ENCODE measurements at regions not wholly inside any gene's neighbourhood (a gene's known extent, or its start where the extent isn't known, plus 50 kb on each side); places are given as distances from the start of the nearest gene placed in this dataset.

- Histone ChIP-seq H4K91ac (ENCODE audit: low read depth, low read length, poor library complexity) (no peak overlapping the region), H3K14ac (ENCODE audit: low read length) (no peak overlapping the region), H2BK120ac (ENCODE audit: low read depth, low read length) (no peak overlapping the region), H4K8ac (ENCODE audit: low read depth, low read length) (no peak overlapping the region), H3K27me3 (ENCODE audit: control insufficient read depth in 3 of 3, insufficient read depth in 3 of 3, low read depth in 1 of 3, low read length in 3 of 3) (no peaks in the 10 kb centered on the region), H3K79me1 (ENCODE audit: low read depth, low read length) (no peaks in the 10 kb centered on the region), H2AK5ac (ENCODE audit: low read depth, low read length) (no peak overlapping the region), H3K27ac (replicated peaks; ENCODE audit: low read length) (no peak overlapping the region), H3K18ac (ENCODE audit: low read length) (no peak overlapping the region), H3K4me3 (ENCODE audit: low read length in 2 of 2) (no peak overlapping the region), H2BK12ac (ENCODE audit: low read length) (no peak overlapping the region), H2AFZ (ENCODE audit: low read length) (no peak overlapping the region), H3K9me3 (replicated peaks in 1 of 2; ENCODE audit: control insufficient read depth in 2 of 2, insufficient read depth in 1 of 2, low read depth in 1 of 2, low read length in 2 of 2) (peaks cover 0 to 2% of the 10 kb centered on the region in 2 donors), H3K23ac (ENCODE audit: low read depth, low read length, poor library complexity) (no peak overlapping the region), H2BK5ac (ENCODE audit: low read length) (no peak overlapping the region), H3K9ac (ENCODE audit: low read depth, low read length, poor library complexity) (no peak overlapping the region), H3K4me1 (ENCODE audit: control insufficient read depth in 2 of 2, insufficient read depth in 1 of 2, low read depth in 1 of 2, low read length in 2 of 2) (peaks cover 0 to 3% of the 10 kb centered on the region in 2 donors), H3K4ac (ENCODE audit: low read length) (no peak overlapping the region), H2BK15ac (ENCODE audit: low read length) (no peak overlapping the region), H3K4me2 (ENCODE audit: insufficient read depth, low read length, poor library complexity, severe bottlenecking) (no peak overlapping the region), H3K36me3 (replicated peaks in 1 of 2; ENCODE audit: control insufficient read depth in 2 of 2, insufficient read depth in 2 of 2, low read length in 2 of 2) (no peaks in the 10 kb centered on the region)
- no peak for DNase-seq (ENCODE audit: low spot score)
- no CpG with 5 or more reads among the region's 1 CpG for WGBS, 2 donors (ENCODE audit: extremely low coverage in 2 of 2, insufficient read length in 2 of 2, insufficient replicate concordance in 1 of 2)
Measured at GRCh38 chr10:36280321-36280741, 638.2 kb upstream of the FZD8 start.

- H4K8ac ChIP-seq (ENCODE audit: low read depth, low read length), result no peak overlapping the region
Measured at GRCh38 chr10:36278176-36278575, 636.1 kb upstream of the FZD8 start.

GRCh38 chr10:36277459-36277858 lies 635.4 kb upstream of the FZD8 start:
- H3K27me3 ChIP-seq (ENCODE audit: control insufficient read depth in 3 of 3, insufficient read depth in 3 of 3, low read depth in 1 of 3, low read length in 3 of 3), result no peaks in the 10 kb centered on the region
- H4K8ac ChIP-seq (ENCODE audit: low read depth, low read length), result no peak overlapping the region
- no peak overlapping the region for H4K91ac ChIP-seq (ENCODE audit: low read depth, low read length, poor library complexity)
- H3K4me3 ChIP-seq (ENCODE audit: low read length in 2 of 2), result no peak overlapping the region
- H3K23ac ChIP-seq (ENCODE audit: low read depth, low read length, poor library complexity), result no peak overlapping the region
- H3K79me1 ChIP-seq (ENCODE audit: low read depth, low read length), result no peaks in the 10 kb centered on the region
- H2BK5ac ChIP-seq (ENCODE audit: low read length), result no peak overlapping the region
- H2AK5ac ChIP-seq (ENCODE audit: low read depth, low read length), result no peak overlapping the region
- no peaks in the 10 kb centered on the region for H3K9me3 ChIP-seq (replicated peaks in 1 of 2; ENCODE audit: control insufficient read depth in 2 of 2, insufficient read depth in 1 of 2, low read depth in 1 of 2, low read length in 2 of 2)
- H3K27ac ChIP-seq (replicated peaks; ENCODE audit: low read length), result no peak overlapping the region
- no peak overlapping the region for H2BK12ac ChIP-seq (ENCODE audit: low read length)
- no peak overlapping the region for H3K18ac ChIP-seq (ENCODE audit: low read length)
- no peak overlapping the region for H3K14ac ChIP-seq (ENCODE audit: low read length)
- H2AFZ ChIP-seq (ENCODE audit: low read length), result no peak overlapping the region
- no peak overlapping the region for H3K4ac ChIP-seq (ENCODE audit: low read length)
- no peak overlapping the region for H3K4me2 ChIP-seq (ENCODE audit: insufficient read depth, low read length, poor library complexity, severe bottlenecking)
- H2BK120ac ChIP-seq (ENCODE audit: low read depth, low read length), result no peak overlapping the region
- H3K36me3 ChIP-seq (replicated peaks in 1 of 2; ENCODE audit: control insufficient read depth in 2 of 2, insufficient read depth in 2 of 2, low read length in 2 of 2), result no peaks in the 10 kb centered on the region
- DNase-seq (ENCODE audit: low spot score), result no peak
- no peak overlapping the region for H3K9ac ChIP-seq (ENCODE audit: low read depth, low read length, poor library complexity)
- H2BK15ac ChIP-seq (ENCODE audit: low read length), result no peak overlapping the region
- H3K4me1 ChIP-seq (ENCODE audit: control insufficient read depth in 2 of 2, insufficient read depth in 1 of 2, low read depth in 1 of 2, low read length in 2 of 2), result peaks cover 0 to 3% of the 10 kb centered on the region in 2 donors

More at GRCh38 chr10:36278176-36278575, 636.1 kb upstream of the FZD8 start:
- H3K14ac ChIP-seq (ENCODE audit: low read length), result no peak overlapping the region
- no peak overlapping the region for H3K4me3 ChIP-seq (ENCODE audit: low read length in 2 of 2)
- H2BK12ac ChIP-seq (ENCODE audit: low read length), result no peak overlapping the region
- H4K91ac ChIP-seq (ENCODE audit: low read depth, low read length, poor library complexity), result no peak overlapping the region
- WGBS, 2 donors (ENCODE audit: extremely low coverage in 2 of 2, insufficient read length in 2 of 2, insufficient replicate concordance in 1 of 2), result no CpG with 5 or more reads among the region's 3 CpGs
- H2AFZ ChIP-seq (ENCODE audit: low read length), result no peak overlapping the region
- no peak overlapping the region for H3K18ac ChIP-seq (ENCODE audit: low read length)
- peaks cover 0 to 3% of the 10 kb centered on the region in 2 donors for H3K4me1 ChIP-seq (ENCODE audit: control insufficient read depth in 2 of 2, insufficient read depth in 1 of 2, low read depth in 1 of 2, low read length in 2 of 2)
- H3K9ac ChIP-seq (ENCODE audit: low read depth, low read length, poor library complexity), result no peak overlapping the region
- H3K36me3 ChIP-seq (replicated peaks in 1 of 2; ENCODE audit: control insufficient read depth in 2 of 2, insufficient read depth in 2 of 2, low read length in 2 of 2), result no peaks in the 10 kb centered on the region
- no peaks in the 10 kb centered on the region for H3K27me3 ChIP-seq (ENCODE audit: control insufficient read depth in 3 of 3, insufficient read depth in 3 of 3, low read depth in 1 of 3, low read length in 3 of 3)
- H3K9me3 ChIP-seq (replicated peaks in 1 of 2; ENCODE audit: control insufficient read depth in 2 of 2, insufficient read depth in 1 of 2, low read depth in 1 of 2, low read length in 2 of 2), result no peaks in the 10 kb centered on the region
- no peak overlapping the region for H2BK120ac ChIP-seq (ENCODE audit: low read depth, low read length)
- no peak overlapping the region for H3K4ac ChIP-seq (ENCODE audit: low read length)
- no peak overlapping the region for H3K23ac ChIP-seq (ENCODE audit: low read depth, low read length, poor library complexity)
- H3K4me2 ChIP-seq (ENCODE audit: insufficient read depth, low read length, poor library complexity, severe bottlenecking), result no peak overlapping the region
- DNase-seq (ENCODE audit: low spot score), result no peak
- H2BK5ac ChIP-seq (ENCODE audit: low read length), result no peak overlapping the region
- no peak overlapping the region for H2AK5ac ChIP-seq (ENCODE audit: low read depth, low read length)
- no peak overlapping the region for H3K27ac ChIP-seq (replicated peaks; ENCODE audit: low read length)
- no peak overlapping the region for H2BK15ac ChIP-seq (ENCODE audit: low read length)
- H3K79me1 ChIP-seq (ENCODE audit: low read depth, low read length), result no peaks in the 10 kb centered on the region

DNA sequence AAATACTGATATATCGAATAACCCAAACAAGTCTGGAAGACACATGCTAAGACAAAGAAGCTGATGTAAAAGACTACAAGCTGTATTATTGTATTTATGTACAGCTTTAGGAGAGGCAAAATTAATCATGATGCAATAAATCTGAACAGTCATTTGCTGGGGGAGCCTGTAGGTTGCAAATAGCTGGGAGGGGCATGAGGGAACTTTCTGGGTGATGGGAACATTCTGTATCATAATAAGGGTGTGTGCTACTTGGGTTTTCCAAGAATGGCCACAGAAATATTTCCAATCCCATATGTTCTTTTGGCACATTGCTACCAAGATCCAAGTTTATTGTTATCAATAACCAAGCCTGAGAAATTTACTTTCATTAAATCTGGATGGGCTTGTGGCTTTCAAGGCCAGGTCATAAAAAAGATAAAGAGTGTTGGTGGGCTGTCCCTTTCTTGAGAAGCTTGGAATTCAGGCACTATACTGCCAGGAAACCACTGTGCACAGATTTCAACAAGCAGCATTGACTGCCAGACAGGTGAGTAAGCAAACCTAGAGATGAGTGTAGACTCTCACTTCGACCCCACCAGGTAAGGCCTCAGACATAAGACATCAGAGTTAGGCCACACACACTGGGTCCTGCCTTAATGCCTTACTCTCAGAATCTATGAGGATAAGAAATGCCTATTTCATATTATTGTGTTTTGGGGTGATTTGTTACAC lies 629.7 kb upstream of the FZD8 start:
- Histone ChIP-seq H2BK12ac (ENCODE audit: low read length) (no peak overlapping the region), H2BK5ac (ENCODE audit: low read length) (no peak overlapping the region), H3K23ac (ENCODE audit: low read depth, low read length, poor library complexity) (no peak overlapping the region), H3K27ac (replicated peaks; ENCODE audit: low read length) (no peak overlapping the region), H3K4me1 (ENCODE audit: control insufficient read depth in 2 of 2, insufficient read depth in 1 of 2, low read depth in 1 of 2, low read length in 2 of 2) (no peaks in the 10 kb centered on the region), H4K91ac (ENCODE audit: low read depth, low read length, poor library complexity) (no peak overlapping the region), H3K9me3 (replicated peaks in 1 of 2; ENCODE audit: control insufficient read depth in 2 of 2, insufficient read depth in 1 of 2, low read depth in 1 of 2, low read length in 2 of 2) (no peaks in the 10 kb centered on the region), H3K27me3 (ENCODE audit: control insufficient read depth in 3 of 3, insufficient read depth in 3 of 3, low read depth in 1 of 3, low read length in 3 of 3) (no peaks in the 10 kb centered on the region), H2AK5ac (ENCODE audit: low read depth, low read length) (no peak overlapping the region), H4K8ac (ENCODE audit: low read depth, low read length) (no peak overlapping the region), H2AFZ (ENCODE audit: low read length) (no peak overlapping the region), H3K4me2 (ENCODE audit: insufficient read depth, low read length, poor library complexity, severe bottlenecking) (no peak overlapping the region), H3K79me1 (ENCODE audit: low read depth, low read length) (no peaks in the 10 kb centered on the region), H3K36me3 (replicated peaks in 1 of 2; ENCODE audit: control insufficient read depth in 2 of 2, insufficient read depth in 2 of 2, low read length in 2 of 2) (no peaks in the 10 kb centered on the region), H3K9ac (ENCODE audit: low read depth, low read length, poor library complexity) (no peak overlapping the region), H3K4me3 (ENCODE audit: low read length in 2 of 2) (no peak overlapping the region), H3K18ac (ENCODE audit: low read length) (no peak overlapping the region), H3K4ac (ENCODE audit: low read length) (no peak overlapping the region), H2BK15ac (ENCODE audit: low read length) (no peak overlapping the region), H2BK120ac (ENCODE audit: low read depth, low read length) (no peak overlapping the region), H3K14ac (ENCODE audit: low read length) (no peak overlapping the region)
- DNase-seq (ENCODE audit: low spot score), result no peak
- WGBS, 2 donors (ENCODE audit: extremely low coverage in 2 of 2, insufficient read length in 2 of 2, insufficient replicate concordance in 1 of 2), result no CpG with 5 or more reads among the region's 2 CpGs

Measured in neuronal stem cell (in vitro differentiated cells).